ENCODE measurements at regions not wholly inside any gene's neighbourhood (a gene's known extent, or its start where the extent isn't known, plus 50 kb on each side); places are given as distances from the start of the nearest gene placed in this dataset.

DNA sequence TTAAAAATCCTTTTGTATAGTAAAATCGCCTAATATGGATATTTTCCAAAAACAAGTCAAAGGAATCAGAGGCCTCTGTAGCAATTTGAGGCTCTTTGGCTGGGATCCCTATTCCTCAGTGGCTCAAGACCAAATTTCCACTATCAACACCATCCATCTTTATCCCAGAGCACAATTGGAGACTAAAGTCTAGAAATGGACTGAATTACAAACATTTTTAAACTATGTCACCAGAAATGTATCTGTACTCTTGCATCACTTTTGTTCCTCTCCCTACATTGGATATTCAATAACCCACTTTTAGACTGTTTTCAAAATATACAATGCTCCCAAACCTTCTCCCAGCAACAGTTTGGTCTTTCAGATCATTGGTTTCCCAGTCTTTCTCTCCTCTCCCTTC is 140.4 kb upstream of the KLHL29 start:
- H3K4me3 ChIP-seq (replicated peaks in 1 of 2; ENCODE audit: low read depth in 1 of 2, low read length in 2 of 2): no peak overlapping the region
- H3K36me3 ChIP-seq (ENCODE audit: control insufficient read depth in 1 of 2, insufficient read depth in 2 of 2, low read length in 2 of 2): no peaks in the 10 kb centered on the region
- intact Hi-C loops (cut with micrococcal nuclease): no loop called here
- RAD21 ChIA-PET (ENCODE audit: low non-redundant PET in 1 of 2, low total read pairs in 2 of 2, uncharacterized antibody in 2 of 2, unreplicated experiment in 2 of 2): no interaction called here
- no peak overlapping the region for H2AFZ ChIP-seq (ENCODE audit: low read depth, low read length, poor library complexity, severe bottlenecking)
- CTCF ChIA-PET: no interaction called here
- peaks cover 13% of the 10 kb centered on the region; the same call in 1 of the 2 replicates for H3K27me3 ChIP-seq (ENCODE audit: insufficient read depth, low read length)
- no peaks in the 10 kb centered on the region for H4K20me1 ChIP-seq (ENCODE audit: insufficient read depth)
- H3K4me2 ChIP-seq (ENCODE audit: low read length): no peak overlapping the region
- no TSS peak for BruUV-seq (replicated peaks)
- POLR2A ChIA-PET: no interaction called here
- DNase-seq (ENCODE audit: low read depth, low spot score) (no peak), ATAC-seq (no peak)
- H3K9me3 ChIP-seq (ENCODE audit: control insufficient read depth in 1 of 2, insufficient read depth in 1 of 2, low read depth in 1 of 2, low read length in 2 of 2): no peaks in the 10 kb centered on the region
- no peak overlapping the region for H3K9ac ChIP-seq (ENCODE audit: low read length)
- H3K4me1 ChIP-seq (ENCODE audit: control insufficient read depth in 1 of 2, insufficient read depth in 2 of 2, low read length in 2 of 2): no peaks in the 10 kb centered on the region
- H3K27ac ChIP-seq (ENCODE audit: low read depth, low read length): no peak overlapping the region
- no peaks in the 10 kb centered on the region for H3K79me2 ChIP-seq (ENCODE audit: insufficient read depth, low read length)
- TF ChIP-seq, protein P1, sequence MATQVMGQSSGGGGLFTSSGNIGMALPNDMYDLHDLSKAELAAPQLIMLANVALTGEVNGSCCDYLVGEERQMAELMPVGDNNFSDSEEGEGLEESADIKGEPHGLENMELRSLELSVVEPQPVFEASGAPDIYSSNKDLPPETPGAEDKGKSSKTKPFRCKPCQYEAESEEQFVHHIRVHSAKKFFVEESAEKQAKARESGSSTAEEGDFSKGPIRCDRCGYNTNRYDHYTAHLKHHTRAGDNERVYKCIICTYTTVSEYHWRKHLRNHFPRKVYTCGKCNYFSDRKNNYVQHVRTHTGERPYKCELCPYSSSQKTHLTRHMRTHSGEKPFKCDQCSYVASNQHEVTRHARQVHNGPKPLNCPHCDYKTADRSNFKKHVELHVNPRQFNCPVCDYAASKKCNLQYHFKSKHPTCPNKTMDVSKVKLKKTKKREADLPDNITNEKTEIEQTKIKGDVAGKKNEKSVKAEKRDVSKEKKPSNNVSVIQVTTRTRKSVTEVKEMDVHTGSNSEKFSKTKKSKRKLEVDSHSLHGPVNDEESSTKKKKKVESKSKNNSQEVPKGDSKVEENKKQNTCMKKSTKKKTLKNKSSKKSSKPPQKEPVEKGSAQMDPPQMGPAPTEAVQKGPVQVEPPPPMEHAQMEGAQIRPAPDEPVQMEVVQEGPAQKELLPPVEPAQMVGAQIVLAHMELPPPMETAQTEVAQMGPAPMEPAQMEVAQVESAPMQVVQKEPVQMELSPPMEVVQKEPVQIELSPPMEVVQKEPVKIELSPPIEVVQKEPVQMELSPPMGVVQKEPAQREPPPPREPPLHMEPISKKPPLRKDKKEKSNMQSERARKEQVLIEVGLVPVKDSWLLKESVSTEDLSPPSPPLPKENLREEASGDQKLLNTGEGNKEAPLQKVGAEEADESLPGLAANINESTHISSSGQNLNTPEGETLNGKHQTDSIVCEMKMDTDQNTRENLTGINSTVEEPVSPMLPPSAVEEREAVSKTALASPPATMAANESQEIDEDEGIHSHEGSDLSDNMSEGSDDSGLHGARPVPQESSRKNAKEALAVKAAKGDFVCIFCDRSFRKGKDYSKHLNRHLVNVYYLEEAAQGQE (IDR thresholded peaks at IDR 0.05; ENCODE audit: low read depth): no peak
- TF ChIP-seq RAD21 (IDR thresholded peaks at IDR 0.05; ENCODE audit: low read depth): no peak
- TF ChIP-seq FOSL1 (IDR thresholded peaks at IDR 0.05; ENCODE audit: low read depth): no peak
- TF ChIP-seq ELF1 (IDR thresholded peaks at IDR 0.05; ENCODE audit: borderline replicate concordance, low read depth): no peak
- TF ChIP-seq EZH2 (IDR thresholded peaks at IDR 0.05): no peak
- no peak for TF ChIP-seq JUND (IDR thresholded peaks at IDR 0.05)
- TF ChIP-seq, protein P2, sequence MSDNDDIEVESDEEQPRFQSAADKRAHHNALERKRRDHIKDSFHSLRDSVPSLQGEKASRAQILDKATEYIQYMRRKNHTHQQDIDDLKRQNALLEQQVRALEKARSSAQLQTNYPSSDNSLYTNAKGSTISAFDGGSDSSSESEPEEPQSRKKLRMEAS (IDR thresholded peaks at IDR 0.05): no peak
- TF ChIP-seq SIN3A (IDR thresholded peaks at IDR 0.05; ENCODE audit: low read depth): no peak
- TF ChIP-seq ZNF274 (IDR thresholded peaks at IDR 0.05; ENCODE audit: low read depth, low read length): no peak
- TF ChIP-seq SRF (IDR thresholded peaks at IDR 0.05; ENCODE audit: low read depth): no peak
- no peak for TF ChIP-seq POLR2A (IDR thresholded peaks at IDR 0.05; ENCODE audit: borderline replicate concordance, extremely low read depth, insufficient read depth, insufficient read length)
- no peak for TF ChIP-seq YY1 (IDR thresholded peaks at IDR 0.05; ENCODE audit: extremely low read depth, insufficient replicate concordance, low read depth, low read length)
- no peak for TF ChIP-seq CEBPB (IDR thresholded peaks at IDR 0.05; ENCODE audit: low read depth)
- no peak for TF ChIP-seq ZFX (IDR thresholded peaks at IDR 0.05)
- TF ChIP-seq, protein P3, sequence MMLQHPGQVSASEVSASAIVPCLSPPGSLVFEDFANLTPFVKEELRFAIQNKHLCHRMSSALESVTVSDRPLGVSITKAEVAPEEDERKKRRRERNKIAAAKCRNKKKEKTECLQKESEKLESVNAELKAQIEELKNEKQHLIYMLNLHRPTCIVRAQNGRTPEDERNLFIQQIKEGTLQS (IDR thresholded peaks at IDR 0.05): no peak
- no peak for TF ChIP-seq POLR2AphosphoS5 (IDR thresholded peaks at IDR 0.05; ENCODE audit: low read depth, low read length)
- no peak for TF ChIP-seq EGR1 (IDR thresholded peaks at IDR 0.05; ENCODE audit: low read depth)
- no peak for TF ChIP-seq TCF7L2 (IDR thresholded peaks at IDR 0.05; ENCODE audit: borderline replicate concordance, extremely low read depth, insufficient read depth, insufficient read length)
- TF ChIP-seq EZH2phosphoT487 (IDR thresholded peaks at IDR 0.05; ENCODE audit: borderline replicate concordance): no peak
- no peak for TF ChIP-seq SP1 (IDR thresholded peaks at IDR 0.05; ENCODE audit: low read depth)
- H3K9me2 ChIP-seq (ENCODE audit: insufficient read depth): no peaks in the 10 kb centered on the region
